ENCODE measurements at regions not wholly inside any gene's neighbourhood (a gene's known extent, or its start where the extent isn't known, plus 50 kb on each side); places are given as distances from the start of the nearest gene placed in this dataset.

- TF ChIP-seq CTCF (IDR thresholded peaks at IDR 0.05; ENCODE audit: low read length) (no peak), EZH2 (optimal IDR thresholded peaks at IDR 0.05; ENCODE audit: low read depth, low read length) (no peak)
These were observed 73.1 kb downstream of the UBIAD1 start for GRCh38 chr1:11345971-11346715.

Data from MM.1S (cell line).